Gastroesophageal sphincter (tissue), 3 donors: ENCODE measurements at regions not wholly inside any gene's neighbourhood (a gene's known extent, or its start where the extent isn't known, plus 50 kb on each side); places are given as distances from the start of the nearest gene placed in this dataset.

Experiments
- CTCF ChIP-seq, 4 experiments: fragments of 200-600 bp in 2 of 4; fragments of 450-650 bp in 2 of 4; sonication (generic) in 1 of 4; IDR thresholded peaks; one replicate each; pipeline ENCODE4 v1.5.1; 2017 to 2019; ENCODE audit warnings: antibody characterized with exemption in 4 of 4, mild to moderate bottlenecking in 2 of 4, moderate library complexity in 2 of 4
- EP300 ChIP-seq: sonication (generic); formaldehyde crosslinking; IDR thresholded peaks from one replicate; pipeline ENCODE4 v1.6.1; 2017; ENCODE audit warnings: antibody characterized with exemption, mild to moderate bottlenecking
- POLR2A ChIP-seq, 2 donors: fragments of 450-650 bp; IDR thresholded peaks; one replicate each; pipeline ENCODE4 v1.6.1; 2017; ENCODE audit warnings: antibody characterized with exemption in 2 of 2, mild to moderate bottlenecking in 2 of 2, moderate library complexity in 1 of 2
- POLR2AphosphoS5 ChIP-seq: sonication (generic); formaldehyde crosslinking; IDR thresholded peaks from one replicate; pipeline ENCODE4 v1.6.1; 2017; ENCODE audit warnings: antibody characterized with exemption

- TF ChIP-seq CTCF (IDR thresholded peaks at IDR 0.05) (no peak), POLR2A (IDR thresholded peaks at IDR 0.05) (no peak), EP300 (no peak), POLR2AphosphoS5 (no peak)
These were observed 609.9 kb upstream of the SALL1 start for GRCh38 chr16:51761001-51761400.
